Adipocyte (in vitro differentiated cells): ENCODE measurements at regions not wholly inside any gene's neighbourhood (a gene's known extent, or its start where the extent isn't known, plus 50 kb on each side); places are given as distances from the start of the nearest gene placed in this dataset.
A peak's percentile ranks its signal among the peaks of the same experiment; 100 is the strongest.

Experiments
- DNase-seq: peaks from one replicate; pipeline ENCODE4 v3.0.0-alpha.2; 2015; ENCODE audit warnings: low read depth
- H3K27me3 ChIP-seq: replicated peaks from 2 replicates; pipeline ENCODE4 v1.7.0; 2013; ENCODE audit warnings: mild to moderate bottlenecking, low read length, moderate library complexity; ENCODE audit not compliant: control insufficient read depth, insufficient read depth
- H3K36me3 ChIP-seq: 2 replicates; pipeline ENCODE4 v1.7.0; 2013; ENCODE audit warnings: low read length, mild to moderate bottlenecking, moderate library complexity; ENCODE audit not compliant: control insufficient read depth, insufficient read depth, severe bottlenecking
- H3K4me1 ChIP-seq: 2 replicates; pipeline ENCODE4 v1.7.0; 2013; ENCODE audit warnings: mild to moderate bottlenecking, low read length, moderate library complexity; ENCODE audit not compliant: control insufficient read depth, insufficient read depth
- H3K4me3 ChIP-seq: 2 replicates; pipeline ENCODE4 v1.7.0; 2013; ENCODE audit warnings: mild to moderate bottlenecking, low read length, moderate library complexity
- H3K9ac ChIP-seq: 2 replicates; pipeline ENCODE4 v1.7.0; 2013; ENCODE audit warnings: mild to moderate bottlenecking, low read length, moderate library complexity
- H3K9me3 ChIP-seq: 2 replicates; pipeline ENCODE4 v1.7.0; 2013; ENCODE audit warnings: mild to moderate bottlenecking, low read length, moderate library complexity; ENCODE audit not compliant: control insufficient read depth

DNA sequence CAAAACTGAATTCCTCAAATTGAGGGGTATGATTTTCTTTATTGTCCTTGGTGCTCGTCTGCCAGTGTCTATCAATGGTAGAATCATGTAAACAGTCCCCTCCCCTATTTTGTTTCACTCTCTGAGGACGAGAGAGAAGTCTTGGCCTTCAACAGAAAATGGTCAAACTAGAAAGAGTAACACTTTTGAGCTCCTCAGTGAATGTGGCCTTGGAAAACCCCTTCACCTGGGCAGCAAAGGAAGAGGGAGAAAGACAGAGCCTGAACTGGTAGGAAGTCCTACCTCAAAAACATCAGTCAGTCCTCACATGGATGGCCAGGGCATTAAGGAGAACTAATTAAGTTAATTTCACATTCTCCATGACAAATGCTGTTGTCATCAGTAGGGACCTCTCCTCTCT, 86.1 kb upstream of the TOP3B start:
- H3K9me3 ChIP-seq: no peaks in the 10 kb centered on the region
- peaks cover 5% of the 10 kb centered on the region for H3K27me3 ChIP-seq
- no peak for DNase-seq

DNA sequence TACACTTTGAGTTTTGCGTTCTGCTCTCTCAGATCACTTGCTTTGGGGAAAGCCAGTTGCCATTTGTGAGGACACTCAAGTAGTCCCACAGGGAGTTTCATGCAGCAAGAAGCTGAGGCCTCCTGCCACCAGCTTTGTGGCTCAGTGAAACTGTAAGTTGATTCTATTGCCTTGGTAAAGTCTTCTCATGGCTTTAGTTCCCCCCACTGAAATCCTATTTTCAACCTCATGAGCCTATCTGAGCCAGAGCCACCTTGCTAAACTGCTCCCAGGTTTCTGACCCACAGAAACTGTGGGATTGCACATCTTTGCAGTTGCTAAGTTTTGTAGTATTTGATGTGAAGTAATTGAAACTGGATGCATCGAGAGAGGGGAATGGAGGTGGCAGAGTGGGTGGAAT, 85.4 kb upstream of the TOP3B start:
- Histone ChIP-seq H3K9me3 (no peaks in the 10 kb centered on the region), H3K4me1 (peaks cover 5% of the 10 kb centered on the region), H3K27me3 (peaks cover 5% of the 10 kb centered on the region), H3K9ac (no peak overlapping the region), H3K36me3 (no peaks in the 10 kb centered on the region), H3K4me3 (no peak overlapping the region)
- no peak for DNase-seq

More for the DNA sequence above, 86.1 kb upstream of the TOP3B start:
- no peaks in the 10 kb centered on the region for H3K36me3 ChIP-seq
- no peak overlapping the region for H3K9ac ChIP-seq
- no peaks in the 10 kb centered on the region for H3K4me1 ChIP-seq
- no peak overlapping the region for H3K4me3 ChIP-seq

GRCh38 chr22:22067192-22067591, 84.6 kb upstream of the TOP3B start:
- H3K36me3 ChIP-seq: no peaks in the 10 kb centered on the region
- no peak for DNase-seq
- peaks cover 5% of the 10 kb centered on the region for H3K27me3 ChIP-seq
- no peak overlapping the region for H3K4me3 ChIP-seq
- no peak overlapping the region for H3K9ac ChIP-seq
- H3K9me3 ChIP-seq: no peaks in the 10 kb centered on the region
- peaks cover 13% of the 10 kb centered on the region for H3K4me1 ChIP-seq

- Histone ChIP-seq H3K9ac (no peak overlapping the region), H3K9me3 (no peaks in the 10 kb centered on the region), H3K36me3 (no peaks in the 10 kb centered on the region), H3K4me3 (no peak overlapping the region), H3K4me1 (peaks cover 29% of the 10 kb centered on the region), H3K27me3 (peaks cover 5% of the 10 kb centered on the region)
- no peak for DNase-seq
Observed at GRCh38 chr22:22064580-22064979, 82.0 kb upstream of the TOP3B start.

- no peak overlapping the region for H3K9ac ChIP-seq
- no peaks in the 10 kb centered on the region for H3K9me3 ChIP-seq
- no peak for DNase-seq
- peak overlapping the region; percentile 24 for H3K4me3 ChIP-seq
- H3K36me3 ChIP-seq: no peaks in the 10 kb centered on the region
- peaks cover 34% of the 10 kb centered on the region for H3K4me1 ChIP-seq
- H3K27me3 ChIP-seq: peaks cover 5% of the 10 kb centered on the region
Observed at GRCh38 chr22:22062306-22062793, 79.8 kb upstream of the TOP3B start.

- peak overlapping the region; percentile 62 for H3K4me3 ChIP-seq
- peak overlapping the region; percentile 50 for H3K9ac ChIP-seq
- no peaks in the 10 kb centered on the region for H3K9me3 ChIP-seq
- H3K27me3 ChIP-seq: peaks cover 12% of the 10 kb centered on the region
- H3K4me1 ChIP-seq: peaks cover 34% of the 10 kb centered on the region
- DNase-seq: peak; percentile 80
- no peaks in the 10 kb centered on the region for H3K36me3 ChIP-seq
Observed at GRCh38 chr22:22061085-22062077, 78.8 kb upstream of the TOP3B start.

DNA sequence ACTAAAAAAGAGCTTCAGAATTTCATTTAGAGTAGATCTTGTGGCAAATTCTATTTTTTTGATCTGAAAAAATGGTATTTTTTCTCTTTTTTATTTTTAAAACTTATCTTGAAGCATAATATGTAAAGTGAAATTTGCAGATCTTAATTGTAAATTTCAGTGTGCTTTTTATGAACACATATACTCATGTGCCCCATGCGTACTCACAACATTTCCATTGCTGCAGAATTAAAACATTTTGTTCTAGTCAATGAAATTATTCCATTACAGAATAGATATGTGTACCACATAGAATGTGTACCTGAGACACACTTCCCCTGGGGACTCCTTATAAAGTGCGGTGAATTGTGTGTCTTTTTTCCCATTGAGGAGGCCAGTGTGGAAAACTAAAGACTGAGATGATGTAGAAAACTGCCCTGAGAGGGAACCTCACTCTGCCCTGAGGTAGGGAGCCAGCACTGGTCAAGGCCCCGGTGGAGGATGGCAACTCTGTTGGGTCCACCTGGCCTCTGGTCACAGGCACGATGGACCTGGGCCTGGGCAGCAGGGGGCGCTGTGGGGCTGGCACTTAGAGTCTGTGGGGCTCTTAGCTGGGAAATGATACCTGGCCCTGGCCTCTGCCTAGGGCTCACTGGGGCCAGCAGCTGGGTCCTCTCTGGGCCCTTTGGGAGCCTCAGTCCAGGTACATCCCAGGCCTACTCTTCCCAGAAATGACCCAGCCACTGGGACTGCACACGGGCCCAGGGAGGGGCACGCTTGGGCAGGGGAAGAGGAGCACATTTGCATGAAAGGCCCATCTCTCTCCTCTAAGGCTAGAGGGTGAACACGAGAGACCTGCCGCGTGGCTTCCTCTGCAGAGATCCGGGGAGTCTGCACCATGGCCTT, 77.9 kb upstream of the TOP3B start:
- H3K9me3 ChIP-seq: no peaks in the 10 kb centered on the region
- H3K4me1 ChIP-seq: peaks cover 34% of the 10 kb centered on the region
- peak overlapping the region; percentile 50 for H3K9ac ChIP-seq
- H3K27me3 ChIP-seq: peaks cover 12% of the 10 kb centered on the region
- no peaks in the 10 kb centered on the region for H3K36me3 ChIP-seq
- peak overlapping the region; percentile 62 for H3K4me3 ChIP-seq
- DNase-seq: peak; percentile 26

DNA sequence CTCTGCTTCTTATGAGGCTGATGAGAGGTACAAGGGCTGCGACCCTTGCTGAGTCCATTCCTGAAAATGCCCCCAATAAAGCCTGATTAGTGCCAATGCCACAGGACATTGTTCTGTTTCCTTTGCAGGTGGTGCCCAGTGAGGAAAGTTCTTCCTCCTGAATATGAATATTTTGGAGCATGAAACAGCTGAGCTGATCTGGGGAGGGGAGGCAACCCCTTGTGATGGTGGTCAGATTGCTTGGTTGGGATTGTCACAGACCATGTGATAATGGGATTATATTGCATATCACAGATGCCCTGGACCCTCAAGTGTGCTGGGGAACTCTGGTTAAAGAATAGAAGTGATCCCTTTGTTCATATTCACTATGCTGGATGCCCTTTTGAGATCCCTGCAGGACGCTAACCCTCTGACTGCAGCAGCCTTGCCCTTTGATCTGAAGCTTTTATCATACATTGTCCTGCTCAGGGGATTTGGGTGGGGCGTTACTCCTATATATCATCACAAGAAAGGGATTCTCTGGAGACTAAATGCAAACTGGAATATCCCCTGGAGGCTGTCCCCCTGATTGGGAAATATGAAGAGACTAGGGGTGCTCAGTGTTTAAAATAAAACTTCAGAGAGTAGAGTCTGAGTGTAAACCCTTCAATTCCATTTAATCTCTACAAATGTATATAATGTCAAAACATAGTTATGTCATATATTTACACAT, 76.9 kb upstream of the TOP3B start:
- H3K27me3 ChIP-seq: peaks cover 12% of the 10 kb centered on the region
- H3K9me3 ChIP-seq: no peaks in the 10 kb centered on the region
- H3K4me1 ChIP-seq: peaks cover 34% of the 10 kb centered on the region

GRCh38 chr22:22058633-22059290, 76.2 kb upstream of the TOP3B start:
- Histone ChIP-seq H3K27me3 (peaks cover 12% of the 10 kb centered on the region), H3K36me3 (no peaks in the 10 kb centered on the region), H3K9me3 (no peaks in the 10 kb centered on the region), H3K4me3 (no peak overlapping the region), H3K9ac (no peak overlapping the region), H3K4me1 (peaks cover 34% of the 10 kb centered on the region)
- DNase-seq: no peak

More for the DNA sequence above, 76.9 kb upstream of the TOP3B start:
- H3K9ac ChIP-seq: no peak overlapping the region
- no peaks in the 10 kb centered on the region for H3K36me3 ChIP-seq
- DNase-seq: no peak
- H3K4me3 ChIP-seq: no peak overlapping the region

- no peak for DNase-seq
- no peaks in the 10 kb centered on the region for H3K36me3 ChIP-seq
- H3K4me3 ChIP-seq: no peak overlapping the region
- H3K9me3 ChIP-seq: no peaks in the 10 kb centered on the region
- peaks cover 27% of the 10 kb centered on the region for H3K4me1 ChIP-seq
- no peak overlapping the region for H3K9ac ChIP-seq
- peaks cover 12% of the 10 kb centered on the region for H3K27me3 ChIP-seq
Observed at GRCh38 chr22:22057617-22058378, 75.2 kb upstream of the TOP3B start.
